MV-4-11 (cell line): ENCODE measurements at regions not wholly inside any gene's neighbourhood (a gene's known extent, or its start where the extent isn't known, plus 50 kb on each side); places are given as distances from the start of the nearest gene placed in this dataset.
A peak's percentile ranks its signal among the peaks of the same experiment; 100 is the strongest.

ENCODE experiments used
- DNase-seq: peaks from one replicate; lab custom pipeline; 2025; lab: John Stamatoyannopoulos, UW

DNA sequence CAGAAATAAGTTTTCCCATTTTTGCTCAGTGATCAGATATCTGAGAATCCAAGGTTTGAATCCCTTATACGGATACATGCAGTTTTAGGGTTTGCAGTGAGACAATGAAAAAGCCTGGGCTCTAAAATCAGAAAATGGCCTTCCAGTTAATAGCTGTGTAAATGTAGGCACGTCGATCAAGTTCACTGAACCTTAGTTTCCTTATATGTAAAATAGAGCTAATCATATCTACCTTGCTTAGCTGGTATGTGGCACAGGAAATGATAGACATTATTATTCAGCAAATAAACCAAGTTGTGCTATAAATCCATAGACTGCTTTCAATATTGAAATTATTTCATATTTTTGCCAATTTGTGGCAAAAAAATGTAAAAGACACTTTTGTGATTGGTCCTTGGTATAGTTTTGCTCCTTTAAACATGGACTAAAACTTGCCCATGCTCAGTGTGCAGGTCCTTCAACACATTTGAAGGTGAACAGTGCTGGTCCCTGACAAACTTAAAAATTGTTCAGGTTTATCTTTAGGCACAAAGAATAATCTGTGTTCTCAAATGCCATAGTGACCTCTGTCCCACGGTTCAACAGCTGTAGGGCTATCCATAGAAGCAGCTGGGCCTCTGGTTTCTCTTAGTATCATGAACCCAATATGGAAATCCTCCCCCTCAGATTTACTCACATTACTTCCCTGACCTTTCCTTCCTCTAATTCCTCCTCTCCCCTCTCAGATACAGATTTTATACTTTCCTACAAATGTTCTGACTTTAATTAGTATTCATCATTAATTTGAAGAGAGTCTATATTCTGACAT, 51.0 kb downstream of the CCDC54 start:
- no peak for DNase-seq

DNA sequence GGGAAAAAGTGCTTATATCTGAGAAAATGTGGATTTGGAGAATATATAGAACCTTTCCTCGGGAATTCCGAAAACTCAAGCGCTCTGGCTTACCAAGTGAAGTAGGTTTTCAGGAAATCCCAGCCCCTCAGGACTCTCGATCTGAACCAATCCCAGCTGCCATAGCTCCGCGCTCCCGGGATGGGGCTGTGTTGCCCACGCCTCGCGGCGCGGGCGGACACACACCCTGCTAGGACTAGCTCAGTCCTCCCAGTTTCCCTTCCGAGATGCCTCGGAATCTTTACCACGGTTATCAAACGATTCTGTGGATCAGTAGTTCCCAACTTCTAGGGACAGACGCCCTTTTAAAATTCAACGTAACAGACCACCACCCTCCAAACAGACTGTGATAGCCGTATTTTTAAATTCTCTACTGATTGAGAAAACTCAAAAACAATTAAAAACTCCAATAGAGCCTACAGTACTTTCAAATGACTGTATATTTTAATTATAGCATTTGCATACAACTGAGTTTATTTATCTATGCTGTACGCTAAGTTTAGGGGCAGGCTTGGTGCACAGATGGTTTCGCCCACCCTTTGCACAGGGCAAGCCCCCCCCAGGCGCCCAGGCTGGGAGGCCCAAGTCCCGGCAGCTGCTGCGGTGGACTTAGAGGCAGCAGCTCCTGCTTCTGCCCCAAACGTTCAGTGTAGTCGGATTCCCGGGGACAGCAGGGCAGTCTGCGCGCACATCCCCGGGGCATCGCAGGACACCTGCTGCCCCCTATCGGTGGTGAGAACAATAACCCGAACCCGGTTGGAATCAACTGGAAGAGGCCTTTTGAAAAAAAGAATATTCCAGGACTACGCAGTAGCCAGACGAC, 52.3 kb downstream of the CCDC54 start:
- DNase-seq = peak; percentile 52

DNA sequence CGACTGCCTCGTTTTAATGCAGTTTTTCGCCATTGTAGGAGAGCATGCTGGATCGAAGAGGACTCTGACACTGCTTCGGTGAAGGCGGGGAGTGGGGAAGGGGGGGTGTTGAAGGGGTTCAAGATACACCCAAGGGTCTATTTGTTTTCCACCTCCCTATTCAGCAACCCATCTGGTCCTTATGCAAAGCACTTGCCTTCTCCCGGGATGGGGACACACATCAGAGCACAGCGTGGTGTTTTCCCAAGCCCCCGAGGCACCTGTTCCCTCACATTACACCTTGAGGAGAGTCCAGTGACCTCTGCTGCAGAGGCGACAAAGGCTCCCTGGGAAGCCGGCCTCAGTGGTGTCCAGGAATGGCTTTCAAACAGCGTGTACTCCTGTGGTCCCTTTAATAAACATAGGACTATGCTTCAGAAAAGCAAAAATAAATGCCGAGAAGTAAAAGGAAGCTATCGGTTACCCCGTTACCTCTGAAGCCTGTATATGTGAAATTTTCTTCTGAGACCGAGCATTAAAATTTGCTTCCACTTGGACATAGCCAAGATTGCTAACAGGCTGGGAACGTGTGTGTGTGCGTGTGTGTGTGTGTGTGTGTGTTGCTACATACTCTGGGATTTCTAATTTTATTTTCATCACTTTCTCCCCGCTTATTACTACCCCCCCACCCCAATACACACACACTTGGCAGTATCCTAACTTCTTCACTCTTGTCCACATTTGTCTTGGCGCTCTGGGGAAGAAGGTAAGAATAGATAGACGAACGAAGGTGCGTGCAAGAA, 53.2 kb downstream of the CCDC54 start:
- no peak for DNase-seq

DNA sequence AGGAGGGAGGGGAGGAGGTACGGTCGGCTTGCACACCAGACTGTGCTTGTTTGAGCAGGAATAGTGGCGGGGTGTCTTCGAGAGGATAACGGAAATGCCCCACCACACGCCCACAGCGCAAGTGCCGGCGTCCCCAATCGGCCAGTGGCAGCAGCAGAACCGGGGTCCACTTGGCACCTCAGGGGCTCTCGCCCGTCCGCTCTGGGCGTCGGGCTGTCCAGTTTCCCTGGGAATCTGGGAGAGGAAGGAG, 53.7 kb downstream of the CCDC54 start:
- no peak for DNase-seq

DNA sequence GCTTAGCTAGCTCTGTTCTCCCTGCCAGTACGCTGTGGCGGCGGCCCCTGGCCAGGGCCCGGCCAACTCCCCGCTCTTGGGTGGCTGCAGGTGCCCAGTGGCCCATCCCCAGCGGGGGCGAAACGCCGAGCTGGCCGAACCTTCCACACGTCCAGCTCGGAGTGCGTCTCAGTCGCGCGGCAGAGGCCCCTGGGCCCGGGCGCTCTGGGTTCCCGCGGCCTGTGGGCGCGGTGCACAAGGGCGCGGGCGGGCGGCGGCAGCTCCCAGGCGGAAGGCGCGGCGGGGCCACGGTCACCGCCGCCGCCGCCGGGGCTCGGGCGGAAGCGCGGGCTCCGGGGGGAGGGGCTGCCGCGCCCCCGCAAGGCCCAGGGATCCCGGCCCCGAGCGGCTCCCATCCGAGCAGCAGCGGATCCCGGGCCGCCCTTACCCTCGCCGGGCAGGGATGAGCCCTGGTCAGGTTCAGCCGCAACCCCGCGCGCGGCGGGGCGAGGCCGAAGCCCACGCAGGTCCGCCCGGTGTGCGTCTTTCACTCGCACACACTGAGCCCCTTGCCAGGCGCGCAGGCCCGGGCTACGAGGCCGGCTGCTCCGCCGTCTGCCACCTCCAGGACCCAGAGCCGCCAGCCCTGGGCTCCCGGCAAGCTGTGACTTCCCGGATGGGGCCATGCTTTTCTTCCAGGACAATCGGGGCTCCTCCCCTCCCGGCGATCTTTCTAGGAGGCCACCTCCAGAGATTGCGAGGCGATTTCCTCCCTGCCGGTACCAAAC, 54.2 kb downstream of the CCDC54 start:
- no peak for DNase-seq

DNA sequence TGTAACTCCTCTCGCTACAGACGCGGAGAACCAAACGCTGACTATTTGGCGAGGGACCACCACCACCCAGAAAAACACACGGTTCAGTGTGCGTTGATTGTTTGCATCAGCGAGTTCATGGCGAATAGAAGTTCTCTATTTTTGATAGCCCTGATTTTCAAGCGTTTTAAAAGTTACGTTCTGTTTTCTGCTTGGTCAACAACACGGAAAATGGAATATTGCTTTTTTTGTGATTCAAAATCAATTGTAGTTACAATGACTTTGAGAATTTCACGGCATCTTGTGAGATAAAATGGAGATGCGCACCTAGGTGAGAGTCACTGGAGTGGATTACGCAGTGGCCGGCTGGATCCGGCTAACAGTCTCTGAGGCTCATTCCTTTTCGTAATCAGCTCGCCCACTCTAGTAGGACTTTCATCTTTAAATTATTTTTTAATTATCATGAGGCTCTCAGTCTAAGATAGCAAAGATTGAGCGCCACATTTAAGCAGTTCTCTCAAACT, 54.8 kb downstream of the CCDC54 start:
- no peak for DNase-seq

DNA sequence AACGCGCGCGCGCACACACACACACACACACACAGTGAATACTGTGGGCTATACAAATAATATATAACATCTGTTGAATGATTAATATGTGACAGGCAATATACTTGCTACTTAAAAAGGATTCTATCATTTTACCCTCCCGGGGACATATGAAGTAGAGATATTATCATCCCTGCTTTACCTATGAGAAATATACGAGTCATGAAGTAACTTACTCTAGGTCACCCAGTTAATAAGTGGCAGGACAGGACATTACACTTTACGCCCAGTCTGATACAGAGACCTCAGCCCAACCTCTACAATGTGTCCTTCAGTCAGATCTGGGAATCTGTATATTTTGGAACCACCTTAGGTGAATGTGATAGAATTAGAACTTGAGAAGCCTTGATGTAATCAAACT, 55.4 kb downstream of the CCDC54 start:
- DNase-seq = no peak

DNA sequence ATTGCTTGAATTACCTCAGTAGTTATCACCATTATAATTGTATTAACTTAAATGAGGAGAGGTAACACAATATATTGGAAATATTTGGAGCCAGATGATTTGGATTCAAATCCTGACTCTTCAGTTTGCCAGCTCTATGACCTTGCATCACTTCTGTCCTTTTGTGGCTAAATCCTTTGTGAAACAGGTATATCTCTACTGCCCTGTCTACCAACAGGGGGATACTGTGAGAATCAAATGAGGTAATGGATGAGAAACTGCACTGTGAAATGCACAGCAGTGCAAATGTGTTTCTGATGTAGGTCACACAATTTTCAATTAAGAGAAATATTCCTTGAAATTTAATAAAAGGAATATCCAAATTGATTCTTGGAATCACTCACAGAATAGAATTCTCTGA, 58.8 kb downstream of the CCDC54 start:
- no peak for DNase-seq

DNA sequence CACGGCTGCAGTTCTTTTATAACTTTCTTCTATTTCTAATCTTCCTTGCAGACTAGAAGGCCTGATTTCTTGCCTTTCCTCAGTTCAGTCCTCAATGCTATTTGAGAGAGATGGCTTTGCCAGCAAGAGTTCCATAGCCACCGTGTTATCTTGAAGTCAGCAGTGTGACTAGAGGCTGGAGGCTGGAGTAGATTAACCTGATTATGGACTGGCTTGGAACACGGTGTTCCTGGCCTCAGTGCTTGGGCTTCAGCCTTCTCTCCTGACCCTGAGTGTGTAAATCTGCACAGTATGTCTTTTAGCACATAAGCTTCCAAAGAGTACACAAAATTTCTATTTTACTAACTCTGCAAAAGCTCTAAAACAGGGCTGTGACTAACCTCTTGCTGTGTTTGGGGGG, 61.4 kb downstream of the CCDC54 start:
- no peak for DNase-seq

DNA sequence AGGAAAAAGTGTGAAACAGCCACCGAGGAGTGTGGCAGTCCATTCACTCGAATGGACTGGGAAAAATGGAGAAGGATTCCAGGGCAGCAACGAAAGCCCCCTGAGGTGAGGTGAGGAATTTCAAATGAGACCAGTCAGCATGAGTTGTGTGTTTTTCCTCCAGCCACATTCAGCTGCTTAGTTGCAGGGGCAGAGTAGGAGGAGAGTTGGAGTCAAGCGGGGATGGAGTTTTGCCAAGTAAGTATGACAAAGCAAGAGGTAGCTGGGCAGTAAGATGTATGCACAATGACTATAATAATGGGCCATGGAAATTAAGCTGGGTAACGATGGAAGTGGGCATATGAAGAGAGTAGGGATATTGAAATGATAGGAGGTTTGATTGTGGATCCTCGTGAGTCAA, 64.4 kb downstream of the CCDC54 start:
- DNase-seq = no peak

DNA sequence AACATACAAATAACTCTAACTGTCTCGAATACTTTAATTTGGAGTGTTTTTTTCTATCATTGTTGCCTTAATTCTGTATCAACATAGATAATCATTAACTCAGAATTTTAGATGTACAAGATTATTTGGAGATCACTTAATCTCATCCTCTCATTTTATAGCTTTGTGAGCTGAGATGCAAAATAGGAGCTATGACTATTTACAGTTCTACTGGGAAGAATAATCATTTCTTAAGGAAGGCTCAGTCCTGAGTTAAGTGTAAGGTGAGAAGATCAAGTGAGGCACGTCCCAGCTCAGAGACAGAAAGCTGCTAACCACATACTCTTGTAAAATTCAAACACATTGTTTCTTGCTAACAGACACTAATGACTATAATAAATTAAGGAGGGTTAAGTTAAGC, 66.2 kb downstream of the CCDC54 start:
- no peak for DNase-seq

DNA sequence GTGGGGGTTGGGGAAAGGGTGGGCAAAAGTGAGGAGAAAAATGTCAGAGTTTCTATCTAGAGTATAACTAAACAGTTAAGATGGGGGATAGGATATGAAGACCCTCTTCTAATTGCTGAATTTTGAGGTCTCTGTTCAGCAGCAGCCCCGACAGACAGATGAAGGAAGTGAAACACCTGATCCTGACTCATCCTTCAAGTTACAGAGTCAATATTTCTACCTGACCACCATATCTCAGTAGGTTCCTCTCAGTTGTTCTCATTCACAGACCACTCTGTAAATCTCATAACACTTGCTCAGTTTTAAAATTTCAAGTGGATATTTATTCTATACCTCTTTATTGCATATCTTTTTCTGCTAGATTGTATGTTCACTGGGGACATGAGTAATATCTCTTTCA, 69.5 kb downstream of the CCDC54 start:
- DNase-seq = no peak

DNA sequence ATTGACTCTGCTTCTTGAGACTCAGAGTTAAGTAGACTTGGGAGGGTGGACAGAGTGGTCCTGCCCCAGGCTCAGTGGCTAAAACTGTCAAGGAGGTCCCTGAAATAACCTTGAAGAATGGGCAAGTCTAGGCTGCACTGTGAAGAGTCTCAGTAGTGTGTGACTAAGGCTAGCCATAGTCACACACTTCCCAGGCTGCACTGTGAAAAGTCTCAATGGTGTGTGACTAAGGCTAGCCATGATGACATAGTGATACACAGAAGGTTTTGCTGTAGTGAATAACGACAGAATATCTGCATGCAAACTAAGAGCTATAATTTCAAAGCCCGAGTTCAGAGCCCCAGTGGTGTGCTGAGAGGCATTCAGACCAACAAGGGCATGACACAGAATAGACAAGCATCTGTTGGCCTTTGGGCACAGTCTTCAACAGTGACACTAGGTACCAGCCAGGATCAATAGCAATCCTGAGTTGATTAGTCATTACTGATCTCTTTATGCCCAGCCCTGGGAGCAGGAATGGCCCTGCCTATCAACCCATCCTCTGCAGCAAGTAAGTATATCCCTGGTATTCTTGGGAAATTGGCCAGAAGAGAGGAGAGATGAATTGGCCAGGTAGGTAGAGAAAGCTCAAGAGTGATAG, 72.4 kb upstream of the BBX start:
- no peak for DNase-seq

DNA sequence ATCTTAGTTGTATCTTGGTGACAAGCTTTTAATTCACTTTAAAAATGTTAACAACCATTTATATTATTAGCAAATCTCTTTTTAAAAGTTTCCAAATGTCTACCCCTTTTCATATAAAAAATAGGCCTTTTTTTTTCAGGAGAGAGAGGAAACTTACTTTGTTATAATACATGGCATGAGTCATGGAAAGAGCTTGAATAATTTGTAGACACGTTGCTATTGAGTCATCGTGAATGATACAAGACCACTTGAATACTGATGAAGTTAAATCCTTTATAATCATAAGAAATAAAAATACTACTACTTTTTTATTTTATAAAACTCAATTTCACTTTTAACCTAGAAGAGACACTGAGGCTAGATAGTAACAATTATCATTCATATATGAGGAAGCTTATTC, 70.3 kb upstream of the BBX start:
- no peak for DNase-seq

DNA sequence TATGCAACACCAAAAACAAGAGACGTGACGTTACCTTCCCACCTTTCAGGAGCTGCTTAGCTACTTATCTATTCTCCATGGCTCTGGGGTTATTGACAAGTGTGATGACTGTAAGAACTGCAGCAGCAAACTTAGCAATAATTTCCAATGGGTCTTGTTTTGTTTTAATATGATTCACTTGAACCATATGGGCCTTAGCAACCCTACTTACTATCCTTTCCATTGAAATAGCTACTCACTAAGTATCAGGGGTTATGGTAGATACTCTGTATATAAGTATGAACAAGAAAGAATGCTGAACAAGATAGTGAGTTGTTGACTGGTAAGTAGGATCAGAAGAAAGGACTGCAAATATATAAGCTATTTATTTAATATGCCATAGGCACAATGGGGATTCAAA, 69.3 kb upstream of the BBX start:
- DNase-seq = no peak

DNA sequence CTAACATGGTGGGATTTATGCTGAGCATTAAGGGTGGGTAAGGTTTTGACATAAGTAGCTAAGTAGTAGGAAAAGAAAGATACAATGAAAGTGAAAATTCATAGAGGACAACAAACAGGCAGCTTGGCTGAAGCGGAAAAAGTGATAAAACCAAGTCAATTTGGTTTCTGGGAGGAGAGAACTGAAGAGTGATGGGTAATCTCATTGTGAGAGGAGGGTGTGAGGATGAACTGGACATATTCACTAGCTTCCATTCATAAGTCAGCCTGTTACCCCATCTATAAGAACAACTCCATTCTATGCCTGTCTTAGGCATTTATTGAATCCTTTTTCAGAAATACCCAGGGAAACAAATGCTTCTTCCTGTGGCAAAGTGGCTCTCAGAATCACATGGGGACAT, 67.1 kb upstream of the BBX start:
- DNase-seq = no peak

DNA sequence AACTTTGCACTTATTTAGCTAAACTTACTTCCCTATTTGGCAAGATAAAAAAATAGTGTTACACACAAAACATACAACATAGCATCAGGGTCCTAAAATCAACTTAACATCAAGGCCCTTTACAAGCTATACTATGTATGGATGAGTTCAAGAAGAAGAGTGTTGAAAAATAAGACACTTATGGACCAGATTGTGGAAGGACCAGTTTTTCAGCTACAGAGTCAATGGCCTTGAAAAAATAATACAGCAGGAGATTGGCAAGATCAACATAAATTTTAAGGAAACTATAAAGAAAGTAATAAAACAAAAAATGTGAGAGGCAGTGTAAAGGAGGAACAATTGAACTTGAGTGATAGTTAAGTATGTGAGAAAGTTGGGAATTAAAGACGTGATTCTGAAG, 66.3 kb upstream of the BBX start:
- no peak for DNase-seq

DNA sequence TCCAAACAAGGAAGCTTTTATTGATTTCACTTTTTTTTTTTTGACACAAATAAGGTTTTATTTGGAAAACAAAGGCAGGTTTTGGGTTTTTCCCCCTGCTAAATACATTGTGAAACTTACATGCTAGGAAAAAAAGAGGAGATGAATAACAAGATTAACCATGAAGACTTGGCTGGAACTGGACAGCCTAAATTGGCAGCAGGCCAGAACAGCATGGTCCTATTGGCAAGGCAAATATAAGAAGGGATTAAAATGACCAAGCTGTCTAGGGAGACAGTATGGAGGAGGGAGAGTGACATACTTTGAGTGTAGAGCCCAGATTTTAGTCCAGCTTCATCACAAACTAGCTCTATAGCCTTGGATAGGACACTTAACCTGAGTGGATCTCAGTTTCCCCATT, 63.9 kb upstream of the BBX start:
- no peak for DNase-seq

DNA sequence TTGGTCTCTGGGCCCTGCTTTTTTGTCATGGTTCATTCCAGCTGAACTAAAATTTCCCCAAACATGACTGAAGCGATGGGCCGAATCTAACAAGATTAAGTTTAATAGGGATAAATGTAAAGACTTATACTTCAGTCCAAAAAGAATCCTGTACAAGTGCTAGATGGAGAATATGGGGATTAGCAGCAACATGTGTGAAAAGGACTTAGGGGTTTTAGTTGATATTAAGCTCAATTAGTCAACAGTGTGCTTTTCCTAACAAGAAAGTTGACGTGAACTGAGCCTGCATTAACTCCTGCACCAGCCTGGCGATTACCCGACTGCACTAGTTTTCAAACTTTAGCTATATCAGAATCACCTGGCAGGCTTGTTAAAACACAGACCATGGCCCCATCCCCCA, 61.0 kb upstream of the BBX start:
- DNase-seq = no peak

DNA sequence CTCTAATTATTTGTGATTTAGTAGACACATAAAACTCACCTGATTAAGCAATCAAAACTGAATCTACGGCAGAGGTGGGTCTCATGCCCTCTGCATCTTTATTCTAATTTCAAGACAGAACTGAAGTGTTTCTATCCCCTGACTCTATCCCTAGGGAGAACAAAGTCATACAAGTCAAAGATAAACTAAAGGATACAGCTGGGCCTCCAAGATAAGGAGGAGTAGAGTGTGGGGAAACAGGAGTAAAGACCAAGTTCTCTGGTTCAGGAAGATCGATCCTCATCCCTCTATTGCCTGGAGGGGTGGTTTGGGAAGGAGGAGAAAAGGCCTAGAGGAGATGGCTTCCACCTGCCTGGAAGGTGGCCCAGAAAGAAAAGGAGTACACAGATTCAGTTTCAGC, 58.7 kb upstream of the BBX start:
- no peak for DNase-seq

DNA sequence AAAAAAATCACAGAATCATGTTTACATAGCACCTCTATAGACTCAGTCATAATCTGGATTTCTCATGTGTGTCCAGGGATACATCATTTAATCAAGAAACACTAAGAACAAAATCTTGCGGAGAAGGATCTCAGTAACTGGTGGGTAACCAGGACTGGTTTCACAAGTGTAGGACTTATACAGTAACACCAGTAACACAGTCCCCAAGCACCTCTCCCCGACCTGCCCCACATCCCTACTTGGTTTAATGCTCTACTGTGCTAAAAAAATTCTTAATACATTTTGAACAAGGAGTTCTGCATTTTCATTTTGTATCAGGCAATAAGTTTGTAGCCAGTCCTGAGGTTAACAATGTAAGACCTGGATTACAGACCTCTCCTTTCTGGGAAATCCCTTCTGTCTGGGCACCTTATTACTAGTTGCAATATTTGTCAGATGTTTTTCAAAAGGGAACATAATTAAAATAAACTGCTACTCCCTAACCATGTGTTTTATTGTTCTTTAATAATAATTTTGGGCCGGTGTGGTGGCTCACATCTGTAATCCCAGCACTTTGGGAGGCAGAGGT, 57.6 kb upstream of the BBX start:
- no peak for DNase-seq
